Smooth muscle cell (in vitro differentiated cells): ENCODE measurements at regions not wholly inside any gene's neighbourhood (a gene's known extent, or its start where the extent isn't known, plus 50 kb on each side); places are given as distances from the start of the nearest gene placed in this dataset.

Source experiments
- DNase-seq: peaks from one replicate; lab custom pipeline; 2025; ENCODE audit not compliant: unreplicated experiment; lab: John Stamatoyannopoulos, UW
- H2AFZ ChIP-seq: fragments of 200-600 bp; sonication (generic); 2 replicates; pipeline ENCODE4 v1.6.0; 2016; ENCODE audit warnings: antibody characterized with exemption, low read depth, mild to moderate bottlenecking
- H3F3A ChIP-seq: fragments of 200-600 bp; sonication (generic); 2 replicates; pipeline ENCODE4 v1.6.0; 2017; ENCODE audit warnings: antibody characterized with exemption, low read depth
- H3K27ac ChIP-seq: fragments of 200-600 bp; sonication (generic); 2 replicates; pipeline ENCODE4 v1.5.1; 2016; ENCODE audit warnings: low read depth, mild to moderate bottlenecking
- H3K27me3 ChIP-seq: fragments of 200-600 bp; sonication (generic); 2 replicates; pipeline ENCODE4 v1.6.1; 2016; ENCODE audit warnings: low read depth, mild to moderate bottlenecking
- H3K36me3 ChIP-seq: fragments of 200-600 bp; sonication (generic); 2 replicates; pipeline ENCODE4 v1.5.1; 2016; ENCODE audit warnings: low read depth
- H3K4me1 ChIP-seq: fragments of 200-600 bp; sonication (generic); 2 replicates; pipeline ENCODE4 v1.5.1; 2016; ENCODE audit warnings: low read depth
- H3K4me2 ChIP-seq: fragments of 200-600 bp; sonication (generic); 2 replicates; pipeline ENCODE4 v1.6.0; 2016; ENCODE audit warnings: mild to moderate bottlenecking
- H3K4me3 ChIP-seq: fragments of 200-600 bp; sonication (generic); 2 replicates; pipeline ENCODE4 v1.5.1; 2016; ENCODE audit warnings: mild to moderate bottlenecking
- H3K79me2 ChIP-seq: fragments of 200-600 bp; sonication (generic); 2 replicates; pipeline ENCODE4 v1.6.0; 2016; ENCODE audit warnings: low read depth, mild to moderate bottlenecking
- H3K9ac ChIP-seq: fragments of 200-600 bp; sonication (generic); 2 replicates; pipeline ENCODE4 v1.6.0; 2016; ENCODE audit warnings: low read depth
- H3K9me3 ChIP-seq: fragments of 200-600 bp; sonication (generic); replicated peaks from 2 replicates; pipeline ENCODE4 v1.5.1; 2016; ENCODE audit warnings: low read depth
- H4K20me1 ChIP-seq: fragments of 200-600 bp; sonication (generic); 2 replicates; pipeline ENCODE4 v1.6.0; 2016; ENCODE audit warnings: low read depth
- CTCF ChIP-seq: fragments of 200-600 bp; sonication (generic); IDR thresholded peaks from 2 replicates; pipeline ENCODE4 v1.5.1; 2017; ENCODE audit warnings: borderline replicate concordance, mild to moderate bottlenecking, antibody characterized with exemption; ENCODE audit not compliant: insufficient read depth, poor library complexity, severe bottlenecking
- WGBS: methylation state at CpG from one replicate; pipeline ENCODE4 v1.1.7; 2016; ENCODE audit warnings: low lambda C conversion rate; 5-methylcytosine and 5-hydroxymethylcytosine counted together

GRCh38 chr6:18746727-18747126 lies 359.6 kb downstream of the RNF144B start:
- no peaks in the 10 kb centered on the region for H3F3A ChIP-seq
- H4K20me1 ChIP-seq: no peaks in the 10 kb centered on the region
- H3K79me2 ChIP-seq: no peaks in the 10 kb centered on the region
- H3K27me3 ChIP-seq: peaks cover 18% of the 10 kb centered on the region
- no peak overlapping the region for H3K4me2 ChIP-seq
- H3K9me3 ChIP-seq: no peaks in the 10 kb centered on the region
- no peak for DNase-seq
- peaks cover 21% of the 10 kb centered on the region for H3K4me1 ChIP-seq
- 90% methylated on average over 4 of the region's 4 CpGs for WGBS
- H3K27ac ChIP-seq: no peak overlapping the region
- no peak overlapping the region for H3K4me3 ChIP-seq
- no peak overlapping the region for H2AFZ ChIP-seq
- no peak for TF ChIP-seq CTCF
- H3K36me3 ChIP-seq: no peaks in the 10 kb centered on the region
- H3K9ac ChIP-seq: no peak overlapping the region

GRCh38 chr6:18748314-18748713 lies 361.2 kb downstream of the RNF144B start:
- TF ChIP-seq CTCF: no peak
- no peak for DNase-seq
- WGBS: 76% methylated on average over 6 of the region's 6 CpGs
- Histone ChIP-seq H4K20me1 (no peaks in the 10 kb centered on the region), H3K4me1 (peaks cover 21% of the 10 kb centered on the region), H3K36me3 (no peaks in the 10 kb centered on the region), H3K4me2 (no peak overlapping the region), H3K9me3 (no peaks in the 10 kb centered on the region), H3K79me2 (no peaks in the 10 kb centered on the region), H3K9ac (no peak overlapping the region), H3K4me3 (no peak overlapping the region), H3F3A (no peaks in the 10 kb centered on the region), H3K27ac (no peak overlapping the region), H2AFZ (no peak overlapping the region), H3K27me3 (peaks cover 33% of the 10 kb centered on the region)

DNA sequence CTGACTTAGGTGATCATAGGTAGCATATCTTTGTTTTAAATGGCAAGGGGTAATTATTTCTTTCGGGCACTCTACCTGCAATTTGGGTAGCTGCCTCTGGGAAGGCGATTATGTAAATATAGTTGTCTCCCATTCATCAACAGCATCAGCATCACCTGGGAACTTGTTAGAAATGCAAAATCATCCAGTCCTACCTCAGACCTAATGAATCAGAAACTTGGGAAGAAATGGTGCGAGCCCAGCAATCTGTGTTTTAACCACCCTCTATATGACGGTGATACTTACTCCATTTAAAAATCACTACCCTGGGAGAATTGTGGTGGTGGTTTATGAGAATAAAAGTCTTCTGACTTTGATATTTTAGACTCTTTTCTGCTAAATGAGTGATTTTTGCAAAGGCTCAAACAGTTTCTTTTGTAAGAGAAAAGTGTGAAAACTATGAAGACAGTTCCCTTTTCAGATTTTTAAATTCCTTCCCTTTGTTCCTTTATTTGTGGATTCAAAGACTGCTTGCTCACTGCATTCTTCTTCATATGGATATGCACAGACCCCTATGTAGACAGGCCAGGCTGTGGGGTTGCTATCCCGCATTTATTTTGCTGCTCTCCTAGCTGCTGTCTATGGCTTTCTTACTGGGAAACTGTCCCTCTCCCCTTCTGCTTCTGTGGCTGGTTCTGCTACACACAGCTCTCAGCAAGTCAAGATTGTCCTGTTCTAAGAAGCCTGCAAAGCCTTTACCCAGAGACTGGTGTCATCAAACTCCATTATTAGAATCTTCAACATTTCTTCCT lies 365.3 kb downstream of the RNF144B start:
- Histone ChIP-seq H3K4me3 (no peak overlapping the region), H3K9me3 (no peaks in the 10 kb centered on the region), H3K27ac (no peak overlapping the region), H3K79me2 (no peaks in the 10 kb centered on the region), H3F3A (no peaks in the 10 kb centered on the region), H3K4me1 (peaks cover 18% of the 10 kb centered on the region), H3K4me2 (no peak overlapping the region), H3K36me3 (no peaks in the 10 kb centered on the region), H3K27me3 (peaks cover 35% of the 10 kb centered on the region), H4K20me1 (no peaks in the 10 kb centered on the region), H2AFZ (no peak overlapping the region), H3K9ac (no peak overlapping the region)
- 31% methylated on average over 5 of the region's 5 CpGs for WGBS
- no peak for TF ChIP-seq CTCF
- no peak for DNase-seq

GRCh38 chr6:18753076-18753475 lies 365.9 kb downstream of the RNF144B start:
- Histone ChIP-seq H3K27me3 (peaks cover 32% of the 10 kb centered on the region), H4K20me1 (no peaks in the 10 kb centered on the region), H3K4me2 (no peak overlapping the region), H3K9ac (no peak overlapping the region), H3K9me3 (no peaks in the 10 kb centered on the region), H3K4me1 (peaks cover 13% of the 10 kb centered on the region), H3K4me3 (no peak overlapping the region), H3K36me3 (no peaks in the 10 kb centered on the region), H3K27ac (no peak overlapping the region), H3F3A (no peaks in the 10 kb centered on the region), H3K79me2 (no peaks in the 10 kb centered on the region), H2AFZ (no peak overlapping the region)
- WGBS: 79% methylated on average over 12 of the region's 12 CpGs
- no peak for DNase-seq
- no peak for TF ChIP-seq CTCF
